ENCODE measurements at regions not wholly inside any gene's neighbourhood (a gene's known extent, or its start where the extent isn't known, plus 50 kb on each side); places are given as distances from the start of the nearest gene placed in this dataset.
"Not testable (repeated sequence)": the region's sequence is repeated elsewhere in the genome, so short reads cannot be mapped to it uniquely, and the experiment has no call there.

GRCh38 chr3:194058753-194059152 is 77.2 kb upstream of the HES1 start:
- no peak for DNase-seq

GRCh38 chr3:194061421-194062030 is 74.4 kb upstream of the HES1 start:
- DNase-seq = no peak

DNA sequence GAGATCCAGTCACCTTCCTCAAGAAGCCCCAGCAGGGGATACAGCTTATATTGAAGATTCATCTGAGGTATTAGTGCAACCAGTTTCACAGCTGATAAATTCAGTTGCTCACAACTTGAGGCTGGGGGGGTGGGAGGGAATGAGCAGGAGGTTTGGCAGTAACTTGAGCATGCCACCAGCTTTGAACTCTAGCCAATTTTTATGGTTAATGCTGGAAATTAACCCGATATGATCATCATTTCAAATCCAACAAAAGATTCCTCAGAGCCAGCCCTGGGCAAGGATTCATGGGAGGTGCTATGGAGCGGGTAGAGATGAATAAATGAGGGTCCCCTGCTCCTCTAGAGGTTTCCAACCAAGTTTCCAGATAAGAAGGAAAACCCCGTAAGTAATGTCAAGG is 73.1 kb upstream of the HES1 start:
- DNase-seq = no peak

DNA sequence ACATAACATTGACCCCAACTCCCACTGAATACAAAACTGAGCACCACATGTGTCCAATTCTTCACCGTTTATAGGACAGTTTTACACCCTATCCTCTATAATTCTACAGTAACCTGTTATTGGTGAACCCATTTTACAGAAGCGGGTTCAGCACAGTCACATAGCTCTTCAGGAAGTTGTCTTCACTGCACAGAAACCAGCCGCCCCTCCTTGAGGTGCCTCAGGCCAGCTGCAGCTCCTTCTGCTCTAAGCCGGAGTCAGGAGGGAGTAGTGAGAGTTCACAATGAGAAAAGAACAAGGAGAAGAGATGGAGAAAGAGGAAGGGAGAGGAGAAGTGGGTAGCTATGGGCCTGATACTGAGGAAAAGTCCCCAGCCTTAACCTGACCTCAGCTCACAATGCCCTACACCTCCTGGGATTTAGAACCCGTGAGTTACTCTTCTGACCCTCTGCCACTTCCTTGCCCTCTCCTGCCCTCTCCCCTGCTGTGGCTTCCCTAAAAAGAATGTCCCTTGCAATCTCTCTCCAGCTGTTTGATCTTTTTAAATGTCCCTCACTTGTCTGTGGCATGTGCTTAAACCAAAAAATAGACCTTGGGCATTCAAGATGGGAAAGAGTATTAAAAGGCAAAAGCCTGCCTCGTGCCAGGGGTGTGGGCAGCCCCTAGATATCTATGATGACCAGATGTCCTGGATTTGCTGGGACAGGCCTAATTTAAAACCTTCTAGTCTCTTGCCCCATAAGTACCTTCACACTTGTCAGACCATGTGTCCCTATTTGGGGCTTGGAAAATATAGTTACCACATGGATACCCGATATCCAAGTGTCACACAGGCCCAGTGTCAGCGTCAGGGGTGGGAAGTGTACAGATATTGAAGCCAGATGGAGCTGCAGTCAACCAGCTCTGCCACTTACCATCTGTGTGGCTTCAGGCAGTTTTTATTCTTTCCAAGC is 71.3 kb upstream of the HES1 start:
- DNase-seq = no peak

GRCh38 chr3:194067327-194067726 is 68.6 kb upstream of the HES1 start:
- DNase-seq = not testable (repeated sequence)

GRCh38 chr3:194067949-194068362 is 68.0 kb upstream of the HES1 start:
- no peak for DNase-seq

DNA sequence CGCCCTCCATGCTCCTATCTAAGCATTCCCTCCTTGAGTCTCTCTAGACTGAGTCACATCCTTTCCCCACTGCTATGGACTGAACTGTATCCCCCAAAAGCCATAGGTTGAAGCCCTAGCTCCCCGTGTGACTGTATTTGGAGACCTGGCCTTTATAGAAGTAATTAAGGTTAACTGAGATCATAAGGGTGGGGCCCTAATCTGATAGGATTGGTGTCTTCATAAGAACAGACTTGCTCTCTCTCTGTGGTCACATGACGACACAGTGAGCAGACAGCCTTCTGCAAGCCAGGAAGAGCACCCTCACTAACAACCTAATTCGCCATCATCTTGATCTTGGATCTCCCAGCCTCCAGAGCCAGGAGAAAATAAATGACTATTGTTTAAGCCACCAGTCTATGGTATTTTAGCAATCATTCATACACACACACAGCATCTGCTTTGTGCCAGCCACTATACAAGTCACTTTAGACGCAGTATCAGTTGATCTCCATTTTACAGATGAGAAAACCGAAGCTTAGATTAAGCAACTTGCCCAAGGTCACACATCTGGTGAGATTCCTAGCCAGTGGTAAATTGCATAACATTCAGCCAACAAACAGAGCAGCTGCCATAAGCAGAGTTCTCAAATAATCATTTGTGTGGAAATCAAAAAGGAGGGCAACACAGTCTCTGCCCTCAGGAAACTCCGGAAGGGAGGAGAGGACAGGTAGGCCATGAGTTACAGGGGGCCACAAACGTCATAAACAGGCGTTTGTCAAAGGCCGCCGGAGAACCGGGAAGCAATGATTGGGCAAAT is 66.3 kb upstream of the HES1 start:
- DNase-seq = no peak

GRCh38 chr3:194070220-194070633 is 65.7 kb upstream of the HES1 start:
- DNase-seq = no peak

DNA sequence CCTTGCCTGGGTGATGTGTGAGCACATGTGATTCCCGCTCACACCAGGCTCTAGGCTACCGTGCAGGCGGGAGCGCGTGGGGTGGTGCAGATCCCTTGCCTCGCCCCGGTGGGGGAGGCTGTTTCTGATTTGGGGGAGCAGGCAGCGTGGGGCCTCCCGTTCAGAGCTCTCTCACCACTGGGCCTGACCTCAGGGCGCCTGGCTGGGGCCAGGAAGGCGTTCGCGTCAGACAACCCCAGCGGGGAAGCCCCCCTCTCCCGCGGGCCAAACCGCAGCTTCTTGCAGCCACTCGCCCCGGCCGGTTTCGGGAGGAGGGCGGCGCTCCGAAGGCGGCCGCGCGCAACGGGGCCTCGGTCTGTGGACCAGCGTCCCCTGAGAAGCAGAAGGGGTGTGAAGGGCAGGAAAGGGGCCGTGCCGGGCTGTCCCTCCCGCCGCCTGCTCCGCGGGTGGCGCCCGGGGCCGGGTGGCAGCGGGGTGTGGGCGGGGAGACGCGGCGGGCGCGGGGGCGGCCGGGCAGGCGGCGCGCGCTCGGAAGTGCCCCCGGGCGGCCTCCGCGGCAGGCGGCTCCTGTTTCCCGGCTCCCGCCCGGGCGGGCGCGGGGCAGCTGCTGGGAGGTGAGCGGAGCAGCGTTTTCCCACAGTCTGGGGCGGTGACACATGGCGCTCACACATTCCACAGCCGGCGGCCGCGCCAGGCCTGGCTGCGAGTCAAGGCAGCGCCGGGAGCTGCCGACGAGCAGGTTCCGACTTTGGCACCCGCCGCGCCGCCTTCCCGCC is 65.1 kb upstream of the HES1 start:
- peak in 47 of 51 donors; percentile 10 to 86 (median 68) for DNase-seq

- no peak for DNase-seq
Measured at GRCh38 chr3:194072097-194072428, 63.9 kb upstream of the HES1 start.

GRCh38 chr3:194072691-194073279 is 63.2 kb upstream of the HES1 start:
- no peak for DNase-seq

DNA sequence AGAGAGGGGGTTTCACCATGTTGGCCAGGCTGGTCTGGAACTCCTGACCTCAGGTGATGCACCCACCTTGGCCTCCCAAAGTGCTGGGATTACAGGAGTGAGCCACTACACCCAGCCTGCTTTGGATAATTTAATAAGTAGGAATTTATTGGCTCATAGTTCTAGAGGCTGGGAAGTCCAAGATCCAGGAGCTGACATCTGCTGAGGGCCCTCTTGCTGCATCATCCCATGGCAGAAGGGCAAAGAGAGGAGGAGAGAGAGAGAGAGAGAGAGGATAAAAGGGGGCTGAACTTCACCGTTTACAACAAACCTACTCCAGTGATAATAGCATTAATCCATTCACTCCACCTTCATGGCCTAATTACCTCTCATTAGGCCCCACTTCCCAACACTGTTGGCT is 62.0 kb upstream of the HES1 start:
- DNase-seq = no peak

DNA sequence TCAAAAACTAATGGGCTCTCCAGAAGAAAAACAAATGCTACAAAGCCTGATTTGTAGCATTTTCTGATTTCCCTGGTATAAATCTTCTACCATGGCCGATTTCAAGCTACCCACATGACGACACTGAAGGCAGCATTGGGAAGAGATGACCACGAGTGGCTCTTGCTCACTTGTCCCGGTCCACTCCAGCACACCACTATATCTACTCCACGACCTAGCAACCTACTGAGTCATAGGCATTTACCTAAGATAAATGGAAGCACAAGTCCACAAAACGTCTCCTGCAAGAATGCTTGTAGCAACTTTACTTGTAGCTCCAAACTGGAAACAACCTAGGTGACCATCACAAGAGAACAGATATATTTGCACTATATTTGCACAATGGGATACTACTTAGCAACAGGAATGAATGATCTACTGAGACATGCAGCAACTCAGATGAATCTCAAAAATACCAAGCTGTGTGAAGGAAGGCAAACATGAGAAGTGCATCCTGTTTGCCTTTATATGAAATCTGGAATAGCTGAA is 60.8 kb upstream of the HES1 start:
- DNase-seq = no peak

DNA sequence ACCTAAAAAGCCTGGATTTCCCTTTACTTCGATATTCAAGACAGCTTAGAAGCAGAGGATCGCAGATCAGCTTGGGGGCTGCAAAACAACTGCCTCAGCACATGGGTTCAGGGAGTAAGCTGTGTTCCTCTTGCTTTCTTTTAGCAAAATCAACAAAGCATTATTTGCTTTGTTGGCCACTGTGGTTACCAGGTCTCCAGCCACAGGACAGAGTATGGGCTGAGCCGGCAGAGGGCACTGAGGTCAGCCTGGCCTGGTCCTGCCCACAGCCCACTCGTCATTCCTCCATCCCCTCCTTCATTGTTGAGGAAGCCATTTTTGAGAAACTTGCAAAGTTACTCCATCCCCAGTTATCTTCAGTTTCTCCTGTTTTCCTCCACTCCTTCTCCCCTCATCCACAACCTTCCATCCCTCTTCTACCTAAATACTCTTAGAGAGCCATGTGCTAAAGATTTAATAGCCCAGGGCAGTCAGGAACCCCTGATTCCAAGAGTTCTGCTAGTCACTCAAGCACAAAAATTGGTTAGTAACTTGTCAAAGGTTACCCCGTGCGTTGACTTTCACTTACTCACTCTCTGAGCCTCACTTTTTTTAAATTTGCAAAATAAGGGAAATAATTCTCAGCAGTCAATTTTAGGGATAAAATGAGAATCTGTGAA is 60.0 kb upstream of the HES1 start:
- no peak for DNase-seq

DNA sequence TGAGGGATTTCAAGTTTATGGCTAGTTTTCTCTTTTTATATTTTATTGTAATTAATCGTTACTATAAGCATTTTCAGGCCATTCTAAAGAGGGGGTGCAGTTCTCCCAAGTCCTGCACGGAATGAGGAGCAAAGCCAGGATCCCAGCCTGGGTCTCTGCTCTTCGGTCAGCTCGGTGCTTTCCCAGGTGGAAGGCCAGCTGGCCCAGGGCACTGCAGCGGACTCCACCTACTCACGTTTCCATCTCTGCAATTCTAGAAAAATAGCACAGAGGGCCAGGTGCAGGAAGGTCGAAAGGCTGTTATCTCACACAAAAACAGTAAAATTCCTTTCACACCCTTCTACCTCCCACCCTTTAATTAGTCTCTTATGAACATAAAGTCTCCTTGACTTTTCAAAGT is 59.5 kb upstream of the HES1 start:
- no peak for DNase-seq

GRCh38 chr3:194077602-194078001 is 58.3 kb upstream of the HES1 start:
- no peak for DNase-seq

GRCh38 chr3:194078045-194078821 is 57.7 kb upstream of the HES1 start:
- DNase-seq = no peak

- DNase-seq = no peak
Measured at GRCh38 chr3:194079702-194080172, 56.2 kb upstream of the HES1 start.

- DNase-seq = peak in 2 of 51 donors; percentile 10 to 40
Measured at GRCh38 chr3:194080436-194080835, 55.5 kb upstream of the HES1 start.

Data from hypothalamus (tissue), 51 donors.